PC-9 (cell line): ENCODE measurements at regions not wholly inside any gene's neighbourhood (a gene's known extent, or its start where the extent isn't known, plus 50 kb on each side); places are given as distances from the start of the nearest gene placed in this dataset.

ENCODE experiments used
- EZH2 ChIP-seq: fragments of 200-600 bp; sonication (generic); IDR thresholded peaks from 2 replicates; pipeline ENCODE4 v1.8.0; 2017; ENCODE audit warnings: antibody characterized with exemption, low read depth
- TF ChIP-seq, protein P1 (sequence below): fragments of 200-600 bp; sonication (generic); conservative IDR thresholded peaks from 2 replicates; pipeline ENCODE4 v1.6.1; 2017; ENCODE audit warnings: mixed run types, antibody characterized with exemption, mild to moderate bottlenecking, moderate library complexity

DNA sequence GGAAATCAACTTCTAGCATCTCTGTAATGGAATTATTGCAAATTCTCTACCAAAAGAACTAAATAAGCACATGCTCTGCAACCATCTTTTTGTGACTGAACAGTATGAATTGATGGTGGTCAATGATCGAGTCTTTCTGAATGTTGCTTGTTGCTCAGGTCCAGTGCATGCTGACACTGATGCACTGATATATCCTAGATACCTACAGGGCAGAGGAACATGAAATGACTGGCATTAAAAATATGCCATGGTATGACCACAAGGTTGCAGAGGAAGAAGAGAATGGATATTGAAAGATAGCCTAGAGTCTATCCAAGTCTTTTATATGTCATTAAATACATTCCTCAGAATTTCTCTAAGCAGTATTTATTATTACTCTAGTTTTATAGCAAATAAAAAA lies 692.8 kb upstream of the TENM3 start:
- TF ChIP-seq, protein P1, sequence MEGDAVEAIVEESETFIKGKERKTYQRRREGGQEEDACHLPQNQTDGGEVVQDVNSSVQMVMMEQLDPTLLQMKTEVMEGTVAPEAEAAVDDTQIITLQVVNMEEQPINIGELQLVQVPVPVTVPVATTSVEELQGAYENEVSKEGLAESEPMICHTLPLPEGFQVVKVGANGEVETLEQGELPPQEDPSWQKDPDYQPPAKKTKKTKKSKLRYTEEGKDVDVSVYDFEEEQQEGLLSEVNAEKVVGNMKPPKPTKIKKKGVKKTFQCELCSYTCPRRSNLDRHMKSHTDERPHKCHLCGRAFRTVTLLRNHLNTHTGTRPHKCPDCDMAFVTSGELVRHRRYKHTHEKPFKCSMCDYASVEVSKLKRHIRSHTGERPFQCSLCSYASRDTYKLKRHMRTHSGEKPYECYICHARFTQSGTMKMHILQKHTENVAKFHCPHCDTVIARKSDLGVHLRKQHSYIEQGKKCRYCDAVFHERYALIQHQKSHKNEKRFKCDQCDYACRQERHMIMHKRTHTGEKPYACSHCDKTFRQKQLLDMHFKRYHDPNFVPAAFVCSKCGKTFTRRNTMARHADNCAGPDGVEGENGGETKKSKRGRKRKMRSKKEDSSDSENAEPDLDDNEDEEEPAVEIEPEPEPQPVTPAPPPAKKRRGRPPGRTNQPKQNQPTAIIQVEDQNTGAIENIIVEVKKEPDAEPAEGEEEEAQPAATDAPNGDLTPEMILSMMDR: no peak
- no peak for TF ChIP-seq EZH2
